AG09319 (cell line): ENCODE measurements at regions not wholly inside any gene's neighbourhood (a gene's known extent, or its start where the extent isn't known, plus 50 kb on each side); places are given as distances from the start of the nearest gene placed in this dataset.
"Not testable (repeated sequence)": the region's sequence is repeated elsewhere in the genome, so short reads cannot be mapped to it uniquely, and the experiment has no call there.

ENCODE experiments used
- DNase-seq: peaks from one replicate; pipeline ENCODE4 v3.0.0-alpha.2; 2010; ENCODE audit warnings: low read depth; ENCODE audit errors: extremely low read depth
- TF ChIP-seq, protein P1 (sequence below): IDR thresholded peaks from 2 replicates; pipeline ENCODE4 v1.5.1; 2011; ENCODE audit warnings: low read depth, mild to moderate bottlenecking, inconsistent platforms, low read length, moderate library complexity

DNA sequence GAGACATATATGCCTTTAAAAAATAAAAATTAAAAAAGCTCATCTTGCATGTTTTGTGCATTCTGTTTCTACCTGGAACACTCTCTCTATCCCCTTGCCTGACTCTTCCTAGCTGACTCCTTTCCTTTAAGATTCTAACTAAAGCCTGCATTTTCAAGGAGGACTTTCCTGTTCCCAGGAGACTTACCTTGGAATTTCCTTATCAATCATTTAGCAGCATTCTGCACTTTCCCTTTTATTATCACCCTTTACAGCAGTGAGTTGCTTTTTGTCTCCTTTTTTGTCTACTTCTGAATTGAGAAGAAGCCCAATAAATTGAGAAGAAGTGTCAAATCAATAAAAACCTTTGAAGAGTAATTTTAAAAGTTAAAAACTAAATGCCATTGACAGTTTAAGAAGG, 142.2 kb upstream of the TMEM196 start:
- no peak for DNase-seq
- TF ChIP-seq, protein P1, sequence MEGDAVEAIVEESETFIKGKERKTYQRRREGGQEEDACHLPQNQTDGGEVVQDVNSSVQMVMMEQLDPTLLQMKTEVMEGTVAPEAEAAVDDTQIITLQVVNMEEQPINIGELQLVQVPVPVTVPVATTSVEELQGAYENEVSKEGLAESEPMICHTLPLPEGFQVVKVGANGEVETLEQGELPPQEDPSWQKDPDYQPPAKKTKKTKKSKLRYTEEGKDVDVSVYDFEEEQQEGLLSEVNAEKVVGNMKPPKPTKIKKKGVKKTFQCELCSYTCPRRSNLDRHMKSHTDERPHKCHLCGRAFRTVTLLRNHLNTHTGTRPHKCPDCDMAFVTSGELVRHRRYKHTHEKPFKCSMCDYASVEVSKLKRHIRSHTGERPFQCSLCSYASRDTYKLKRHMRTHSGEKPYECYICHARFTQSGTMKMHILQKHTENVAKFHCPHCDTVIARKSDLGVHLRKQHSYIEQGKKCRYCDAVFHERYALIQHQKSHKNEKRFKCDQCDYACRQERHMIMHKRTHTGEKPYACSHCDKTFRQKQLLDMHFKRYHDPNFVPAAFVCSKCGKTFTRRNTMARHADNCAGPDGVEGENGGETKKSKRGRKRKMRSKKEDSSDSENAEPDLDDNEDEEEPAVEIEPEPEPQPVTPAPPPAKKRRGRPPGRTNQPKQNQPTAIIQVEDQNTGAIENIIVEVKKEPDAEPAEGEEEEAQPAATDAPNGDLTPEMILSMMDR = no peak

DNA sequence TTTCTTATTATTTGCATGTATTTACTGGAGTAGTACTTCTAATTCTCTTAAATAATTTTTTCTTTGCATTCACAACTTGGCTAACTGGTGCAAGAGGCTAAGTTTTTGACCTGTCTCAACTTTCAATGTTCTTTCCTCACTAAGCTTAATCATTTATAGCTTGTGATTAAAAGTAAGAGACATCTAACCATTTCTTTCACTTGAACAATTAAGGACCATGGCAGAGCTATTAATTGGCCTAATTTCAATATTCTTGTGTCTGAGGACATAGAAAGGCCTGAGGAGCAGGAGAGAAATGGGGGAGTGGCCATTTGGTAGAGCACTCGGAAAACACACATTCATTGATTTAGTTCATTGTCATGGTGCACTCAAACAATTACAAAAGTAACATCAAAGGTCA, 141.4 kb upstream of the TMEM196 start:
- DNase-seq = no peak
- TF ChIP-seq, protein P1 = no peak

- DNase-seq = no peak
- TF ChIP-seq, protein P1 = no peak
Observed at GRCh38 chr7:19900118-19900517, 126.7 kb upstream of the TMEM196 start.

GRCh38 chr7:19899529-19899928, 126.1 kb upstream of the TMEM196 start:
- DNase-seq = peak; percentile 86
- TF ChIP-seq, protein P1 = no peak

DNA sequence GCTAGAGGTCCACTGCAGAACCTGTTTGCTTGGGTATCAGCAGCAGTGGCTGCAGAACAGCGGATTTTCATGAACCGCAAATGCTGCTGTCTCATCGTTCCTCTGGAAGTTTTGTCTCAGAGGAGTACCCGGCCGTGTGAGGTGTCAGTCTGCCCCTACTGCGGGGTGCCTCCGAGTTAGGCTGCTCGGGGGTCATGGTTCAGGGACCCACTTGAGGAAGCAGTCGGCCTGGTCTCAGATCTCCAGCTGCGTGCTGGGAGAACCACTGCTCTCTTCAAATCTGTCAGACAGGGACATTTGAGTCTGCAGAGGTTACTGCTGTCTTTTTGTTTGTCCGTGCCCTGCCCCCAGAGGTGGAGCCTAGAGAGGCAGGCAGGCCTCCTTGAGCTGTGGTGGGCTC, 109.5 kb upstream of the TMEM196 start:
- DNase-seq = not testable (repeated sequence)

GRCh38 chr7:19872094-19872493, 98.7 kb upstream of the TMEM196 start:
- TF ChIP-seq, protein P1 = no peak
- DNase-seq = no peak

DNA sequence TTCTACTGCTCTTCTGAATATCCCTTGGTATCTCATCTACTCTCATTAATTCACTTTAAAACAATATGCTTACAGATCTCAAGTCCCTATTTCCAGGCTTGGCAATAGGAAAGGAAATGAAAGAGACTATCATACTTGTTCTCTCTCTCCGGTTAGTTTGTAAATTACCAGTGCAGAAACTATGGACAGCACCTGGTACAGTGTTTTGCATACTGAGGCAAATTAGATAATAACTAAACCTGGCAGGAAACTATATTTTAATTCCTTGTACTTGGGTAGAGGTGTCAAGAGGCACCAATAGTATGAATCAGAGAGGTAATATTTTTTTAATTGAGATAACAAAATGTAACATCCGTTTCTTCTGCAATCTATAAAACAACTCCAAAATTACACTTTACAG, 97.7 kb upstream of the TMEM196 start:
- TF ChIP-seq, protein P1 = no peak
- no peak for DNase-seq

DNA sequence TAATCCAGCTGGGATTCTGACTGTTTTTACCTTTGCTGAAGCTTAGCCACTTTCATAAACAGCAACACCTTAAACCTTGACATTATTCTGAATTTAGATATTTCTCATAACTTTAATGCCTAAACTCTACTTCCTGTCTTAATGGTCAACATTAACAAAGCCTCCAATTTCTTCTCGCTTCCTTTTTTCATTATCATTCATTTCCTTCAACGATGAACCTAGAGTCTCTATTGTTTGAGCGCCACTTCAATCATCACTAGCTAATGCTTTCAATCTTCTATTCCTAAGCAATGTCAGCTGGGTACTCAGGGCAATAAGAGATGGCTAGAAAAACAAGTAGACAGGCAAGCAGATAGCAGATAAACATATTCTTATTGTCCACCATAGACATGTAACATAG, 96.6 kb upstream of the TMEM196 start:
- TF ChIP-seq, protein P1 = no peak
- DNase-seq = no peak
